ENCODE measurements at regions not wholly inside any gene's neighbourhood (a gene's known extent, or its start where the extent isn't known, plus 50 kb on each side); places are given as distances from the start of the nearest gene placed in this dataset.

DNA sequence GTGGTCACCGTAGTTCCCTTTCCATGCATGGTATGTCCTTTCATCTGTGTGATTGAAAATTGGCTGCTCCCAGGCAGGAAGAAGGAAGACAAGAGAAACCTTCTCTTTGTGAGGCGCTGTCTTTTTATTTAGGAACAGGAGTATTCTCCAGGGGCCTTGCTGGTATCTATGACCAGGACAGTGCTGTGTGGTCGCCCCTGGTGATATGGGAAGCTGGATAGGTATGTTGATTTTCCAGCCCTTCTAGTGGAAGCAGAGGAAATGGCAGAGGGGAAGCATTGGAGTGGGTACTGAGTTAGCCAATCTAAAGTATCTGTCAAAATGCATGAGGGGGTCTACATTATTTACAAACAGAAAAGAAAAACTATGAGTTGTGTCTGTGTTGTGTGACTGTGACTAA lies 226.6 kb downstream of the MTX2 start:
- DNase-seq (ENCODE audit: low read depth in 4 of 4, low spot score in 3 of 4) = no peak

DNA sequence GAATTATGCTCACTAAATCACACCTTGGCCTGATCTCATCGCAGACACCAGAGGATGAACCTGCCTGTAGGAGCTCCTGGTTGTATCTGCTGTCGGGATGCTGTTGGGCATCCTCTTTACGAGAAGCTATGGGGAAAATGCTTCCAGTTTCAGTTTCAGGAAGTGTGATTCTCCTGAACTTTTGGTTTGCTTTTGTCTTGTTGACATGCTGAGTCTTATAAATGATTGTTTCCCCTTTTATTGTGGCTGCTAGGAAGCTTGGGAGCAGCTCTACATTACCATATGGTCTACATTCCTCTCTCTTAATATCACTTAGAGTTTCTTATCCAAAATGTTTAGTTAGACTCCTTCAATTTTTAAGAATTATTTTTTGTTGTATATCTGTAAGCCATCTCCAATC lies 227.5 kb downstream of the MTX2 start:
- no peak for DNase-seq (ENCODE audit: low read depth in 4 of 4, low spot score in 3 of 4)

DNA sequence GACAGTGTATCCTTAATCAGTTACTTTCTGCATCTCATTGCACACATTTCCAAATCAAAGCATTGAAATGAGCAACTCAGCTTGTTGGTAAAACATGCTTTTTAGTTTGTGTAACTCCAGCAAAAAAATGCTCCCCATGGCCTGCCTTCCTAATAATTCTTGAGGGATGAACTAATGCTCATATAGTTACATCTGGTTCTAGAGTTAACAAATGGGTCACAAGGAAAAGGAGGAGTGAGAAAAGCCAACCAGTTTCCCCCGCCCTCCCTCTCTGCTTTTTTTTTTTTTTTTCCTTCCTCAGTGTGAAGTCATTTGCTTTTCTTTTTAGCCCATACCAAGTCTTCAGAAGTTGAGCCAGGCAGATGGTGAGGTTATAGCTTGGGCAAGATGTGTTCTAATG lies 231.7 kb downstream of the MTX2 start:
- no peak for DNase-seq (ENCODE audit: low read depth in 4 of 4, low spot score in 3 of 4)

DNA sequence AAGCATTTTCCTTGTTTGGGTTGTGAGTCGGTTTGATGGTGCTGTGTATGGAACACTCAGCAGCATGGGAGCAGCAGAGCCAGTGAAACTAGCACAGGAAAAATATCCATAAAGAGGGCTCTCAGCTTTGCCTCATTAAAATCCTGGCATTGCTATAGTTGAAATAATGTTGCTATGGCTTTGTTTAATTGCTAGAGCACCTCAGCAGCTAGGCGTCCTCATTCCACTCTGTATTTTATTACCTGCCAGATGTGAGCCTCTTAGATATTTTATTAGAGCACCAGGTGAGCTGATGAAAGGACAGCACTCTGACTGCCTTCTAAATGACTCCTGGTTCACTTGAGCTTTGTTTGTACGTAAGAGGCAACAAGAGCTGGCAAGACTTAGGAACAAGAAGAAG lies 232.4 kb downstream of the MTX2 start:
- DNase-seq (ENCODE audit: low read depth in 4 of 4, low spot score in 3 of 4) = no peak

DNA sequence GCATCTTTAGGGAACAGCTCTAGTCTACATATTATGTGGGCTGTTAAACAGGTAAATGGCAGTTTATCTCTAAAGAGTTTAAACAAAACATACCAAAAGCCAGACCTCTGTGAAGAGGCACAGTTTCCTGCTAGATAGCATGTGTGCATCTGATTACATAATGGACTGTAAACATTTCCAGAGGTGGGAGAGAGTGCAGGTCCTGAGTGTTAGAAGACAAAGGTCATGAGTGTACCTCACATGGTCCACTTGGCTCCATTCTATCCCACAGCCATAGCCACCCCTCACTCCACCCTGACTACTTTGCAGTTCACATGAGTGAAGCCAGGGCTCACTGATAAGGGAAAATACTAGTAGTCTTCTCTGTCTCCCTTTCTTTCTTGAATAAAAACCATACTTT lies 233.4 kb downstream of the MTX2 start:
- DNase-seq (ENCODE audit: low read depth in 4 of 4, low spot score in 3 of 4) = no peak

DNA sequence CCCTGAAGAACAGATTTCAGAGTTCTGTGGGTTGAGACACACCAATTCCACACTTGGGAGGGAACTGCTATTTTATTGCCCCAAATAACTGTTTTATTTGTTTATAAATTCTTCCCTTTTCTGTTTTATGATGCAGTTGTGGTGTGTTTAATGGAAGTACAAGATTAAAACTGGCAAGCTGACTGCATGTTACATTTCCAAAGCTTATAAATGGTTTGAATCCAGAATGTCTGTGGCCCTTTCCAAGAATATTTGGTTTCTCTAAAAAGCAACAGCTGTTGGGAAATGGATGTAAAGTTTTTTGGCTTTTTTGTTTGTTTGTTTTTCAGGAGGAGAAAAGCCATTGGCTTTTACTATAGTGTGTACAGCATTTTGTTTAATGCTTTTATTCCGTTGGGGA lies 234.5 kb downstream of the MTX2 start:
- DNase-seq (ENCODE audit: low read depth in 4 of 4, low spot score in 3 of 4) = no peak

DNA sequence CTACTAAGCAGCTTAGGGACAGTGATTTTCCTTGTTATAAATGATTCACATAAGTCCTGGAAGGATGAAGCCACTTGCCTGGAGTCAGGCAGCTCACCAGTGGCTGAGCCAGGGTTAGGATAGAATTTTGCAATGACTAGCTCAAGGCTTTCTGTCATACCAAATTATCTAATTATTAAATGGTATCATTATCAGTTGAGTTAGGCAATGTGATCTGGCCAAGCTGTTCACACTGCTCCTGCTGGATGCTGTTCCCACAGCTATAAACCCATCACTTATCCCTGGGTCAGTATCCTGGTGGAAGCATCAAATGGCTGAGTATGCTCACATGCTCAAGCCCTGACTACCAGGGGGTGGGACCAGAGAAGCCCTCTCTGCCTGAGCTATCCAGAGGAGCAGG lies 235.2 kb downstream of the MTX2 start:
- no peak for DNase-seq (ENCODE audit: low read depth in 4 of 4, low spot score in 3 of 4)

DNA sequence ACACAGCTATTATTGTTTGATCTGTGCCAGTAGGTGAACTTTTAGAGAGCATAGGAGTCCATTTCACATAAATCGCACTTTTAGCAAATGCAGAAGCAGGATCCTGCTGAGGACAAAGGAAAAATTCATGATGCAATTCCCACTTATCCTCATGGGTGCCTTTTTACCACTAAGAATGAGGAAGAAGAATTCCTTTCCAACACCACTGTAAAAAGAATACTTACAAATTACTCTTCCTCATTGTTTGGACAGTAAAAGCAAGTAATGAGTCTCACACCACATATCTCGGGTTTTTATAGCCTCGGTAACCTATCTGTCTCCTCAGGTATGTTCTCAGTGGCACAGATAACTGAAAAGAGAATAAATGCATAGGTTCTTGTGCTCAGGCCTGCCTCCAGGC lies 238.5 kb downstream of the MTX2 start:
- DNase-seq (ENCODE audit: low read depth in 4 of 4, low spot score in 3 of 4) = no peak

DNA sequence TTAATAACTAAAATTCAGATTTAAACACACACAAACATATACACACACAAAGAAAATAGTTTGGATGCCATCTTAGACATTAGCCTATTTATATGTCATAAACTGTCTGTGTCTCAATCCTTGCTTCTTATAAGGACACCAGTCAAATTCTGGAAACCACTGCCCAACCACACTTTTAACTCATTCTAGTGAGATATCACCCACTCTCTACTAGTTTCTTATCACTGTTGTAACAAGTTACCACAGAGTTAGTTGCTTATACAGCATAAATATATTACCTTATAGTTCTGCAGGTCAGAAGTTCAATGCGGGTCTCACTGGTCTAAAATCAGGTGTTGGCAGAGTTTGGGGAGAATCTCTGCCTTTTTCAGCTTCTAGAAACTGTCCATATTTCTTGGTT lies 239.1 kb downstream of the MTX2 start:
- no peak for DNase-seq (ENCODE audit: low read depth in 4 of 4, low spot score in 3 of 4)

DNA sequence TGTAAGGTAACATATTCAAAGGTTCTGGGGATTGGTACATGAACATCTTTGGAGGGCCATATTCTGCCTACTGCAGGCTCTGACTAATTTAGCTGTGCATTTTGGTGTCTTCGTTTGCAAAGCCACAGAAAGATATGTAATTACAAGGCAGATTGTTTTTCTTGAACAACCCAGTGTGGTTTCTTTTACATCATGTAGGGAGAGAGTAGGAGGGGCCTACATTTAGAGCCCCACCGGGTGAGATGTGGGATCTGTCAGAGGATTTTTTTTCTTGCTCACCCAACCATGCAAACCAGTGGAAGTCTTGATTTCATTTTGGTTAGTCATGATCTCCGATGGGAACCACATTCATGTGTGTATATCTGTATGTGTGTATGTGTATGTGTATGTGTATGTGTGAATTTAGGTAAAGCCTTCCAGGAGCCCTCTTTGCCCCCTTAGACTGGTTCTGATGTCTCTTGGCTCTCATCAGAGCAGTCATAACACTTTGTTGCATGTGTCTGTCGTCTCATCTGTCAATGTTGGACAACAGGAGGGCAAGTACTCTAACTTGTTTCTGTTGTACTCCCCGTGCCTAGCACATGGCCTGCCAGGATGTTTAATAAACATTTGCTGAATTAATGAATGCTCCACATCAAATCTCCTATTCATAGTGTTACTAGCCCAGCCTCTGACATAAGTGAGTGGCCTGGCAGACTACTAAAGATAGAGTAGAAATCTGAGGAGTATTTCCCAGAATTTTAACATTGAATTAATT lies 239.9 kb downstream of the MTX2 start:
- DNase-seq (ENCODE audit: low read depth in 4 of 4, low spot score in 3 of 4) = no peak

DNA sequence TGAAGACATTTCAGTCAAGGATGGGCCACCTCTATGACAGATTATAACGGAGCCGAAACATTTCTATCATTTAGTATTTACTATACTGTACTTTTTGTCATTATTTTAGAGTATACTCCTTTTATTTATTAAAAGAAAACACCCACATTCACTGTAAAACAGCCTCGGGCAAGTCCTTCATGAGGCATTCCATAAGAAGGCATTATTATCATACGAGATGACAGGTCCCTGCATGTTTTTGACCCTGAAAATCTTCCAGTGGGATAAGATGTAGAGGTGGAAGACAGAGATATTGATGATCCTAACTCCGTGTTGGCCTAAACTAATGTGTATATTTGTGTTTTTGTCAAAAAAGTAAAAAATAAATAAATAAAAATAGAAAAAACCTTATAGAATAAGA lies 245.0 kb downstream of the MTX2 start:
- no peak for DNase-seq (ENCODE audit: low read depth in 4 of 4, low spot score in 3 of 4)

DNA sequence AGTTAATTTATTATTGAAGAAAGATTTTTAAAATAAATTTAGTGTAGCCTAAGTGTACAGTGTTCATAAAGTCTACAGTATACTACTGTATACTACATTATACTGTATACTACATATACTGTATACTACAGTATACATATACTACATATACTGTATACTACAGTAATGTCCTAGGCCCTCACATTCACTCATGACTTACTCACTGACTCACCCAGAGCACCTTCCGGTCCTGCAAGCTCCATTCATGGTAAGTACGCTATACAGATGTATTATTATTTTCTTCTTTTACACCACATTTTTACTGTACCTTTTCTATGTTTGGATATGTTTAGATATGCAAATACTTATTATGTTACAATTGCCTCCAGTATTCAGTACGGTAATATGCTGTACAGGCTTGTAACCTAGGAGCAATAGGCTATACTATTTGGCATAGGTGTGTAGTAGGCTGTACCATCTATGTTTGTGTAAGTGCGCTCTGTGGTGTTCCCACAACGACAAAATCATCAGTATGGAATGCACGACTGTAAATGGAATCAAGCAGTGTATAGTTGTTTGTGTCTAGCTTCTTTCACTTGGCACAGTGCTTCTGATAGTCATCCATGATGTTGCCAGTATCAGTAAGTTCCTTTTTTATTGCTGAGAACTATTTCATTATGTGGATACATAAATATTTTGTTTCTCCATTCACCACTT lies 245.7 kb downstream of the MTX2 start:
- no peak for DNase-seq (ENCODE audit: low read depth in 4 of 4, low spot score in 3 of 4)

DNA sequence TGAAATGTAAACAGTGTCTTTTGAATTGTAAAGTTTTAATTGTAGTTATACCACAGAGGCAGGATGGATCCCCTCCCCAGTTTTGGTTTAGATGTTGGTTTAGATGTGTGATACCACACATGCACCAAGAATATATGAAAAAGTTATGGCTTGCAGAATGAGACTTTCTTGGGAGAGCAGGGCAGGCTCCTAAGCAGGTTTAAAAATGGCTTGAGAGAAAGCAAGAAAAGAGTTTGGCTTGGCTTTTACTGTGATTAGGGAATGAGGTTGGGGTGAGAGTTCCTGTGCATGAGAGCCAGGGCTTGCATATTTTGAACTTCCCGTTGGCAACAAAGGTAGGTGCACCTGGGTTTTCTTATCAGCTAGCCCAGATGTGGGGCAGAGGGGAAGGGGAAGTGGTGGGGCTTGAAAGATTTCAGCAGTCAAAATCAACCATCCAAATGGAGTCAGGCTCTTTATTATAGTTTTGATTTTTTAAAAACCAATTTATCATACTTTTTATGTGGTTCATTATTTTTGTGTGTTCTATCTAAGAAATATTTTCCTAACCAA lies 246.9 kb downstream of the MTX2 start:
- DNase-seq (ENCODE audit: low read depth in 4 of 4, low spot score in 3 of 4) = no peak

DNA sequence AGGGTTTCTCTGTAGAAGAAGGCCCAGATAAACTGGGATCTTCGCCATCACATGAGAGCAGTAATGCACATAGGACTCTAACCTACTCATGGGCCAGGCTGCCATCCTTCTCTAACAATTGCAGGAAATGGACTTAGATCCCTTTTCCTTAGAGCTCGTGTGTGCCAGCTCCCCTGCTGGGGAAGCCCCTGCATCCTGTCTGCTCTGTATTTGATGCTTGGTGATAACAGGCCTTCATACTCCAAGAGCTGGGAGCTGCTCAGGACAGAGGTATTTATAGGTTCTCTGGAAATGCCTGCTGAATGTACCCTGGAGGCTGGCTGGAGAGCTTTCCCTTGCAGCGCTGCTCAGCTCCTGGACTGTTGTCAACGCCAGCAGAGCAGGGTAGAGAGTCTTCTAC lies 249.6 kb downstream of the MTX2 start:
- DNase-seq (ENCODE audit: low read depth in 4 of 4, low spot score in 3 of 4) = no peak

DNA sequence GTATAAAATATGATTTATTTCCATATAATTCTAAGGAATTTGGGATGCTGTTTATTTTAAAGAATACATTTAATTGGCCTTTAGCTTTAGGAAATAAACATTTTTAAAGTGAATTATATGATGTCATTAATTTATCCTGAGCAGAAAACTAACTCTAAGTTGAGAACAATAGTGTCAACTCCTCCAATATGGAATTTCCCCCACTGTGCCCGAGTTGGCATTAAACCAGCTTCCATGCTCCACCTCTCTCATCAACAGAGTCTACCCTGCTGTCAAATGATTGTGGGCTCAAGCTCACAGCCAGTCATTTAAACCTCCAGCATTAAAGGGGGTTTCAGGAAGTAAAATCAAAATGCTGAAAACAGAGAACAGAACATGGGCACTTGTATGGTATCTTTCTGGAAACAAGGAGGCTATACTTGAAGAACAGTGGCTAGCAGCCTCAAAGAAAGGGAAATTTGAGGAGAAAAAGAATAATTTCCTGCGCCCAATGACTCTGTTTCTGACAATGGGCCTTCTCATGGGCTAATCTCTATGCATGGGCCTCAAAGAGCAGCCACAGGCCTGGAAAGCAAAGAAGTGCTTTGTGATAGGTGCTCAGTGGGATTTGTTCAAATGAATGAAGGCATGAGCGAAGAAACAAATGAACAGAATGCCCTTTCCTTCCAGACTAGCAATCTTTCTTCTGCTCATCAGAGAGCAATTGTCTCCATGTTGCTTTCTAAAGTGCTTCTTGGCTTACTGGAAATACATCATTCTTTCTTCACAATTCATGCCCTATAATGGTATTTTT lies 252.8 kb downstream of the MTX2 start:
- DNase-seq (ENCODE audit: low read depth in 4 of 4, low spot score in 3 of 4) = no peak

DNA sequence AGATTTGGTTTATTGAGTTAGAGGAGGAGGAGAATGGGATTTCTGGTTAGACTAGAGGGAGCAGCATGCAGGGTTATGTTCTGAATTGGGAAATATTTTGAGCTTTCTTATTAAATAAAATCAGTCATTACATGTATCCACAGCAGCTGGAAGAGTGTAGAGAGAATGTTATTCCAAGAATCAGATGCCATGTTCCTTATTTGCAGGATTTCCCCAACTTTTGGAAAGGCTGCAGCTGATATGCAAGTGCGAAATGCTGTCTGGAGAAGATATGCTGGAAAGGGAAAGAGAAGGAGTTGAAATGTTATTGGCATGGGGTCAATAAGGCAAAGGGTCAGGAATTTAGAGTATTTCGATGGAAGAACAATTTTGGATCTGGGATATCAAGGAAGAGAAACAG lies 255.8 kb downstream of the MTX2 start:
- DNase-seq (ENCODE audit: low read depth in 4 of 4, low spot score in 3 of 4) = no peak

DNA sequence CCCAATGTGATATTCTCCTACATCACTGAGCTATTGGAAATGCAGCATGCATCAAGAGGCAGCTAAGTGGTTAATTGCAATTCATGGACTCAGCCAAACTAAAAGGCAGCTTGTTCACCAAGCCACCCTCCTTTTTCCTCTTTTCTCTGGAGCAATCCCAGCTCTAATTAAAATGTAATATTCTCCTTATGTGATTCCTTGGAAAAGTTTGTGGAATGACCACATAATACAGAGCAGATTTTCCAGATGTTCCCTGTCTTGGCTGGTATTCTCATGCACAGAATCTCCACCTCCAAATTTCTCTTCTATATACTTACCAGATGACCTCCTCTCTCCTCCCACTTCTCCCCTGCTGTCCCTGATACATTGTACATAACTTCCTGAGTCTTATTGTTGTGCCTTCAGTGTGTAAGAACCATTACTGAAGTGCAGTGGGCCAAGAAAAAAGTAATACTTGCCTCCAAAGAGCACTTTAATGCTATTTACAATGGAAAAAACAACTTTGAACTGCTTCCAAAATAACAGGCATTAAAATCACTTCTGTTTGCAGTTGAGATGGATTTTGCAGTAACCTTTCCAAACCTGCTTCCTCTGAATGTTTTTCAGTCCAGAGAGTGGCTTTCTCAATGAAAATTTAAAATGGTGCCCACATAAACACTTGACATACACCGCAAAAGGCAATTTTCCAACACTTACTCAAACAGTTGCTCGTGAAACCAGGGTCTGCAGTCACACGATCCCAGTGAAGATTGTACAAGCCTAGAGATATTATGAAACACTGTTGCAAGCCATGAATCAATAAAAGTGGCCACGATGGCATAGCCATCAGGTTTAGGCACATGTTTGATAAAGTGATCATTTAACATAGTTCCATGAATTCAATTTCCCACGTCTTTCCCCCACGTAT lies 258.0 kb downstream of the MTX2 start:
- peak; percentile 37 to 59 (median 50) for DNase-seq (ENCODE audit: low read depth in 4 of 4, low spot score in 3 of 4)

DNA sequence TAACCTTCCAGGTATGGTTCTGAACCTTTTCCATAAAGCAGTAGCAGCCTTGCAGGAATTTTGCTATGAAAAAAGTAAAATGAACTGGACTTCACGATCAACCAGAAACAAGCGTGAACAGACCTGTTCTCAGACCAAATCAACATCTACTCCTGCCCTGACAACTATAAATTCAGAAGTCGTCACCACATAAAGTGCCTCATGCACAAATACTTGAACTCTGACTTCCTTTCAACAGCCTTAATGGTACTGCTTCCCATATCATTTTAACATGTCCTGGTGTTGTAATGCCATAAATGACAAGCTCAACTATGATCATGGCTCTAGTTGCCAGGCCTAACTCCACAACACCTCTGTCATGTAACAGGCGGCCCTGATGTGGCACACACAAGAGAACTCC lies 262.4 kb downstream of the MTX2 start:
- no peak for DNase-seq (ENCODE audit: low read depth in 4 of 4, low spot score in 3 of 4)

DNA sequence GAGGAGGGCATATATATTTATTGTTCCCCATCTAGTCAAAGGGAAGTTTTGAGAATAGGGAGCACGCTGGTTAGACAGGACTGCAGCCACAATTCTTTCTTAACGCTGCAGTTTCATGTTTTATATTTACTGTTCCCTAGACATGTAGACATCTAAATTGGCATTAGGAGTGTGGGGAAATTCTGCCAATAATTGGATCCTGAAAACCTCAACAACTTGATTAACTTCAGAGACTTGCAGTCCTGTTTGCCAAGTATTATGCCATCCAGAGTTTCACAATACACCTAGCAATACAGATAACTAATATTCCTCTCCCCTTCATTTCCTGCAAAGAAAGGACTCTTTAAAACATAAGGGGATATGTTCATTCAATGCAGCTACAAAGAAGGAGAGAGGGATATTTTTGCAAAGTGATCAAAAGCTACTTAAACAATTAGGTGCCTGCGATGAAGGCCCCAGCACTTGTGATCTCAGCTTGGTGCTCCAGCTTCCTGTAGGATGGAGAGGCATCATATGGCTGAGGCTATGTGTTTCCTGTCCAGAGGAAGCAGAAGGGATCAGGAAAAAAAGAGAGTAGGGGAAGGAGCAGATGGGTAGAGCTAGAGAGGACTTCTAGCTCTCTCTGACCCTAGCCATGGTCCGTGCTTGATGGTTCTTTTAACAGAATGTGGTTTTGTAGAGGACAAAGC lies 264.4 kb downstream of the MTX2 start:
- no peak for DNase-seq (ENCODE audit: low read depth in 4 of 4, low spot score in 3 of 4)

Measured in right renal pelvis (tissue), 4 donors.